Loucy (cell line): ENCODE measurements at regions not wholly inside any gene's neighbourhood (a gene's known extent, or its start where the extent isn't known, plus 50 kb on each side); places are given as distances from the start of the nearest gene placed in this dataset.

Experiments used
- CTCF ChIP-seq: fragments of 200-600 bp; sonication (generic); conservative IDR thresholded peaks from 2 replicates; pipeline ENCODE4 v1.5.1; 2014; ENCODE audit warnings: mild to moderate bottlenecking, antibody characterized with exemption, low read length
- EZH2phosphoT487 ChIP-seq: fragments of 200-600 bp; IDR thresholded peaks from 2 replicates; pipeline ENCODE4 v1.6.1; 2018; ENCODE audit warnings: antibody characterized with exemption, mild to moderate bottlenecking, moderate library complexity, borderline replicate concordance

GRCh38 chr11:116052603-116053547 lies 548.7 kb upstream of the CADM1 start:
- TF ChIP-seq CTCF (no peak), EZH2phosphoT487 (no peak)
